HG02943 (cell line): ENCODE measurements at regions not wholly inside any gene's neighbourhood (a gene's known extent, or its start where the extent isn't known, plus 50 kb on each side); places are given as distances from the start of the nearest gene placed in this dataset.
"Not testable (repeated sequence)": the region's sequence is repeated elsewhere in the genome, so short reads cannot be mapped to it uniquely, and the experiment has no call there.

Experiments
- ATAC-seq: cut with Tn5 transposase; IDR thresholded peaks from one replicate; pipeline ENCODE4 v1.9.1; 2021; ENCODE audit warnings: mild to moderate bottlenecking, low read depth, moderate library complexity; ENCODE audit not compliant: unreplicated experiment

- ATAC-seq: no peak
Measured at GRCh38 chr2:5609201-5609600, 83.0 kb upstream of the SOX11 start.

- ATAC-seq: no peak
Measured at GRCh38 chr2:5612666-5613065, 79.5 kb upstream of the SOX11 start.

- ATAC-seq: no peak
Measured at GRCh38 chr2:5616019-5616418, 76.2 kb upstream of the SOX11 start.

- ATAC-seq: no peak
Measured at GRCh38 chr2:5617358-5617757, 74.8 kb upstream of the SOX11 start.

GRCh38 chr2:5617796-5618195 is 74.4 kb upstream of the SOX11 start:
- no peak for ATAC-seq

GRCh38 chr2:5618271-5618670 is 73.9 kb upstream of the SOX11 start:
- no peak for ATAC-seq

- ATAC-seq: not testable (repeated sequence)
Measured at GRCh38 chr2:5625556-5626065, 66.6 kb upstream of the SOX11 start.

GRCh38 chr2:5628484-5628883 is 63.7 kb upstream of the SOX11 start:
- ATAC-seq: not testable (repeated sequence)

- ATAC-seq: not testable (repeated sequence)
Measured at GRCh38 chr2:5629510-5629909, 62.7 kb upstream of the SOX11 start.

- ATAC-seq: not testable (repeated sequence)
Measured at GRCh38 chr2:5637051-5637450, 55.1 kb upstream of the SOX11 start.
